HG03378 (cell line): ENCODE measurements at regions not wholly inside any gene's neighbourhood (a gene's known extent, or its start where the extent isn't known, plus 50 kb on each side); places are given as distances from the start of the nearest gene placed in this dataset.

Experiments used
- ATAC-seq: cut with Tn5 transposase; IDR thresholded peaks from one replicate; pipeline ENCODE4 v1.9.1; 2021; ENCODE audit warnings: mild to moderate bottlenecking, moderate library complexity; ENCODE audit not compliant: unreplicated experiment

DNA sequence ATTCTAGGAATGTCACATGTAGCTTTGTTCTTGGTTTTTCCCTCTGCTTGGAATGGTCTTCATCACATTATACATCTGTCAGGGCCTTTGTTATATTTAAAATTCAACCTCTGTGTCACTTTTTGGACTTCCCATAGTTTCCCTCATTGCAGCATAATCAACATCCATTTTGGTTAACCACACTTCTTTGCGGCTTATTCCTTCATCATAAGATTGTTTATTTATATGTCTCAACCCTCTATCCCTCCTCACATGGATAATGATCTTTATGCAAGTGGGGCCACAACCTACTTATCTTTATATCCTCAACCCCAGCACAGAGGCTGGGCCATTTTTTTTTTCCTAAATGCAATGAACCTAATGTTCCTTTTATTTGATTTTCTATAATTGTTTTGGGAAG, 260.0 kb upstream of the THBS1 start:
- no peak for ATAC-seq

DNA sequence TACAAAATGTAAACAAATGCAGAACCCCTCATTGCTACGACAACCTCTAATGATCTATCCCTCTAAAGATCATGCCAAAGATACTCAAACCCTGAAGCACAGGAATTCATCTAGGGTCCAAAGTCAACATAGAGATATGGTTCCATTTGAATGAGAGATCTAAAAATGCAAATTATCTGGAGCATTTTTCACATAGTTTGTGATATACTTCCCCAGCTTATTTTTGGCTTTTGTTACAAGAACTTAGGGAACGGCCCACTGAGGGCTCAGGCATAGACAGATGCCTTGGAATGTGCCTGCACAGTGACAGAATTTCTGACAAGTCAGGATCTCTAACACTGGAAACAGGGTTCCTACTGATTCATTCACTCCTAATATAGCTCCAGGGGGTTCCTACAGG, 258.9 kb upstream of the THBS1 start:
- ATAC-seq, result no peak

DNA sequence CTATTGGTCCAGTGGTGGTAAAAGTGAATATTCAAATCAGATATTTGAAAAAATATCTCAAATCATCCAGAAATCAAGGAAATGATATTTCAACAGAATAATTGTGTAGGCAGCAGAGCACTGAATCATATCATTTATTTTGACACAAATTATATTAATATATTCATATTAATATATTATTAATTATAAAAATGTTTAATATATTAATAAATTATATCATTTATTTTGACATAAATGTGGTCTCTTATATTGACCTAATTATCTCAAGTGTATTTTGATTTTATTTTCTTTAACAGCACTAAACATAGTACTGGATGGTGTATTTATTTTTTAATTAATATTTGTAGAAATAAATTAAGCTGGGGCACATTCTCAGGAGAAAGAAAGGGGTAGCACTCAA, 257.7 kb upstream of the THBS1 start:
- no peak for ATAC-seq

DNA sequence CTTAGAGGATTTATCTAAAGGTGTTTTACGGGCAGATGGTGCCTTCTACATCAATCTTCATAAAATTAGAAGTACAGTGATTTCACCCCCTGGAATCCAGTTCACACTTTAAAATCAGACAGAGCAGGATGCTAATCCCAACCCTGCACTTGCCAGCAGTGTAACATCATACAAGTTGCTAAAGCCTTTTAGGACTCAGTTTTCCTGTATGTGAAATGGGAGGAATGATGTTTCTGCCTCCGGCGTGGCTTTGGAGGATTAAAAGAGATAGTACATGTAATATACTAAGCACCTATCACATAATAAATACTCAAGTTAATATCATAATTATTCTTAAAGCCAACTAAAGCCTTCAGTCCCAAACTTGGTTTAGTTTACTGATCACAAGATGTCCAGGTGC, 257.2 kb upstream of the THBS1 start:
- ATAC-seq, result no peak

DNA sequence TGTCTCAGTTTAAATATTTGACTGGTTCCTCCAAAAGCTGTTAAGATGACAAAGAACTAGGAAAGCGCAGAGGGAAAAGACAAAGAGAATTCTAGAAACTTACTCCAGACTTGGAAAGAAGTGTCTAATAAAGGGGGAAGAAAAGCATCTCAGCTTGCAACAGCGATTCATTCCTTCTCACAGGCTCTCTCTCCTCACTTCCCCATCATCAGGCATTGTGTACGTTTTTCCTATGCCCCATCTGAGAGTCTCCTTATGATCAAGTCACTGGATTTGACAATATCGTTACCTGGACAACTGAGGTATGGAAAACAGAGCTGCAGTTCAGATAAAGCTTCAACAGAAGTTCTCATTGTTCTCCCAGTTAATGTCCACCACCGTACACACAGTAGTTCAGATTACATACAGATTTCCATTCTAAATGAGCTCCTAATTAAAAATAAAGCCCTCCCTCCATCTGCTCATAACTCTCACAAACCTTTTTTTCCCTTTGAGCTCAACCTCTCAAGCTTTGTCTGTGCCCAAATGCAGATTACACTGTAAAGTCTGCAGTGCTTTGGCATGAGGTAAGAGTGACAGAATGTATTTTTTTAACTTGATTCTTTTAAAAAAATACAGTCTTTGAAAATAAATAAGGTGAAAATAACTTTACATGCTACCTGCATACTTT, 254.4 kb upstream of the THBS1 start:
- no peak for ATAC-seq

DNA sequence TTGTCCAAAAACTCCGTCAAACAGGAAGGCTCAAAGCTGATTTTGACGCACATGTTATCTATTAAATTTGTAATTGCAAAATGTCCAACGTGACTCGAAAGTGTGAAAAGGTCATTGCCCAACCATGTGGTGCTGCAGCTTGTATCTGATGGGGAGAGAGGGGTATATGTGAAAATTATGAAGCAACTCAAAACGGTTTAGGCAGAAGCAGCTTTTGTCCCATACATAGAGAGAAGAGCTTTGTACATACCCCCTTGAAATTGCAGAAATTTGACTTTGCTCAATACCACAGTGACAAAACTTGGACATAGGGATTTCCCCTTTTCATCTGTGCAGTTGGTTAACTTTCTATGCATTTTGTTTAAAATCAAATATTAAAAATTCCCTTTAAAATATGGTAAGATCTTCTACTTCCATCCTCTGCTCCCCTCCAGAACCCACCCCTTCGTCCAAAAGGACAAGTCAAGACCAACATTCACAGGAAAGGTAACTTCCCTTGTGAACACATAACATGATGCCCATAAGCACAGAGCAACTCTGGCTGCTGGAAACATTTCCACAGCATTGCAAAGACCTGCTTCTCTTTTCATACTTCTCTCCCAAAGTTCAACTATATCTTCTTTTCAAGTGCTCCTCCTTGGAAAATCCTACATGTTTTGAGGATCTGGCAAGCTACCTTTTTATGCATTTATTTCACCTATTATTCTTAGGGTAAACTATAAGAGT, 253.7 kb upstream of the THBS1 start:
- ATAC-seq, result no peak

- no peak for ATAC-seq
Measured at GRCh38 chr15:39330061-39330460, 250.8 kb upstream of the THBS1 start.

GRCh38 chr15:39331584-39331983, 249.3 kb upstream of the THBS1 start:
- no peak for ATAC-seq

DNA sequence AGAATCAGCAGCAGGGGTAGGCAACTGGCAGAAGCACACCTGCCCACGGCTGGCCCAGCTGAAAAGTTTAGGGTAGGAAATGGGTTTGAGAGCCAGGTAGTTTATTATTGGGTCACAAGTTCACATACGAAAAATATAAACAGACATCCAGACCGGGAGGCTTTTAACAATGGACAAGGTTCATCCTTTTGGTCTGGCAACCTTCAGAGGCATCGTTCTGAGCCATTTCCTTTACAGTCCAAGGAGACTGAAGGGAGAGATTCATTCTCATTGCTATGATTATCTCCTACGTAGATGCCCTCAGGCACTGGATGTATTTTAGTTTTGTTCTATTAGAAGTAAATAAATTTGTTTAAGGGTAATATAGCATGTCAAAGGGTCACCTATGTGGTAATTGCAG, 248.0 kb upstream of the THBS1 start:
- no peak for ATAC-seq

DNA sequence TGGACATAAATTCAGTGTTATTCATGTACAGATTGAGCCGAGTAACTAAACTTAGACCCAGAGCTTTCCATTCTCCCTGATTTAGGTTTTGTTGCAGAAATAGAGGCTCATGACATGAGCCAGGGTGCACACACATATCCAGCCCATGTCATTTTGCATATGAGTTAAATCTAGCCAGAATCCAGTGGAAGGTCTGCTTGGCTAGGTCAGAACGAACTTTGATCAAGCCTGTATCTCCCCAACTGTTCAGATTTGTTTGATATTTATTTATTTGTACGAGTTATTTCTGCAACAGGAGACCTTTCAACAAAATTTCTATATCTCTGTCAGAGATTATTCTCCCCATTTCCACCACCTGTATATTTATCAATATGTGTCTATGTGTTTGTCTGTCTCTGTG, 247.5 kb upstream of the THBS1 start:
- ATAC-seq, result no peak

DNA sequence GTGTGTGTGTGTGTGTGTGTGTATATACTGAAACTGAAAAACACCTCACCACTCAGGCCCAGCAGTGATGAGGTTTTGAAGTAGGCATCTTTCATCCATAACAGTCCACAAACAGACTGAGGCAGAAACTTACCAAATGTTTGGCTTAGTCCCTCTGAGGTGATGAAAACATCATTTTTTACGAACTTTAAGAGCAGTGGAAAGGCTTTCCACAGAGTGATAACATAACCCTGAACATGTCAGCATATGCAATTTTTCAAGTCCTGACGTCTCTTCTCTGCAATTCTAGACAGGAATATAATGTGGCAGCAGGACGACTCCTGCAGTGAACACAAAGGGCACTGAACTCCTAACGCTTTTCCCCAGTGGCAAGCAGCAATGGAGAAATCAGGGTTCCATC, 247.0 kb upstream of the THBS1 start:
- no peak for ATAC-seq

DNA sequence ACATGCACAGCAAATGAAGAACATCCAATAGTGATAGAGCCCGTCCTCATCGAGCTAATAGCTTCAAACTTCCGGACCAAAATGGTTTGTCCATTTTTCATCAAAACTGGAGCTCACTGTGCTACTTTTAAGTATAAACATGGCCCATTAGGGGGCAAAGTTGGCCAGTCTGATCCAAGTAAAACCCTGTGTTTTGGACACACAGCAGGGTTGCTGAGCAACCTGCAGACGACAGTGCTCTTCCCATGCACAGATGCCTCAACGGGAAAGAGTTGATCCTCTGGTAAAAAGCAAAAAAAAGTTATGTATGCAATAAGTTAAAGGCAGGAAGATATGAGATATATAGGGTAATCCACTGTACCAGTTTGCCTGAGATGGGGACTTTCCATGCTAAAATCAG, 244.0 kb upstream of the THBS1 start:
- no peak for ATAC-seq

DNA sequence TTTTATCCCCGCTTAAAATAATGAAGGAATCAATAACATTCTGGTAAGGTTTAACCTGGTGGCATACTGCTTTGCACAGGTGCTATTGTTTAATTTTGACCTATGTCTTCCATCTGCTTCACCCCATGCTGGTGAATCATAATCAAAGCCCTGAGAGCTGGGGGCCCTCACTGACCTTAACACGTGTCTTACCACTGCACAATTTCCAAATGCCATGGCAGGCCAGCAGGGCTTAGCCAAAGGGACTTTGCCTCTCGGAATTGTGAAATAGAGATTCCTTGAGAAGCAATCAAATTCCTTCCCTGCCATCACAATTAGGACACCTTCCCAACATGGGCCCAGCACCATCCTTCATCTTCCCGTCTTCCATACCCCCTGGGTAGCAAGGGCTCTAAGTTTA, 242.6 kb upstream of the THBS1 start:
- no peak for ATAC-seq

DNA sequence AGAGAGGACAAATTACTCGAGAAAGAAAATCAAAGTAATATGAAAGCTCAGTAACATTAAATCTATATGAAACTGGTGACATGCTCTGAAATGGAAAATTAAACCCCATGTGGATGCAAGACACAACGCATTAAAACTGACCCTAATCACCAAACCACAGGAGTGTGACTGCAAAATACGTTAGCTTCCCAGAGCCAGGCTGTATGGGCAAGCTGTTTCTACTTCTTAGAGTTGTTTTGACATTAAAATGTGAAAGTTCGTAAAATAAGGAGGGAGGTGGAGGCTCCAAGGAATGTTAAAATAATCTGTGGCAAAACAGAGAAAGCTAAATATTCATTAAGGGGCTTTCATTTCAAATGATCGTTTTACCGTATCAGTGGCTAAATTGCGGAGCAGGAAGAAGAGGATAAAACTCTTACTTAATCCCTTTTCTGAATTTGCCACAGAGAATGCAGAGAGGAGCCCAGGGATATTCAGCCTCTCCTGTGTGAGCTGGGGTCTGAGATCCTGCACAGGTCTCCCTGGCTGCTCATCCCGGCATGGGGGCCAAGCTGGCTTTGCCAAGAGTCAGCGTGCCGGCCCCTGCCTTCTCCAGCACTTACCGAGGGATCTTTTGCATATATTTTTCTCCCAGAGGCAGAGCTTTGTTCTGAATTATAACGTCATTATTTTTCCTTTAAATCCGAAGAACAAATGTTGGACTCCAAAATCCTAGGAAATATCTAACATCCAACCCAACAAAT, 239.8 kb upstream of the THBS1 start:
- ATAC-seq, result no peak

GRCh38 chr15:39344662-39345141, 236.2 kb upstream of the THBS1 start:
- ATAC-seq, result no peak

DNA sequence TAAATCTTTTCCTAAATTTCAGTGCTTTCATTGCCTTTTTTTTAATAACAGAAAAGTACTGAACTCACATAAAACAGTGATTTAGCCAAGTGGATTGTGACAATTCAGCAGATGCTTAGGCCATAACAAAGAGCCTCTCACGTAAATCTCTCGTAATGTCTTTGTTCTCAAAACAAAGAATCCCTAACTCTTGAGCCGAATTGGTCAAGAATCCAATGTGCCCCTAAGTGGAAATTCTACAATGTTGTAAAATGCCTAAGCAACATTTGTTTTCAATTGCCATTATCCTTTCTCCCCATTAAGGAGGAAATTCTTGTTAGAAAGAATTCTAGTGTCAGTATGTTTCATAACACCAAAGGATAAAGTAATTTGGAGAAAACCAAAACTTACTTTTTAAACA, 235.7 kb upstream of the THBS1 start:
- ATAC-seq, result no peak

GRCh38 chr15:39347453-39347852, 233.4 kb upstream of the THBS1 start:
- no peak for ATAC-seq

DNA sequence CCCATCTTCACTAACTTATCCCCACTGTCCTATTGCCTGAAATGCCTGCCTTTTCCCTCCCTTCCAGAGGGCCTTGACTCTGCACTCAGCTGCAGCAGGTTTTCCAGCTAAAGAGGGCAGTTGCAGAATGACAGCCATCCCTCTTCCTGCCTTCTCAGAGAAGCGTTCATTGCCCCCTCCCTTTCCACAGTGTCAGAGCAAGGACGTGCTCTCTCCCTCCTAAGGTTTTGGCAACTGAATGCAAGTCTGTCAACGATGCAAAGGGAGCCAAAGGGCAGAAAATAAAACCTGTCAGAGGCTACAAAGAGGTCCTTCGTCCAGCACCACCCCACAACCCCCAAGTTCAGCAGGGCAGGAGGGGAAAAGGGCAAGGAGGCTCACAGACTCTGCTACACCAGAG, 230.1 kb upstream of the THBS1 start:
- ATAC-seq, result no peak

DNA sequence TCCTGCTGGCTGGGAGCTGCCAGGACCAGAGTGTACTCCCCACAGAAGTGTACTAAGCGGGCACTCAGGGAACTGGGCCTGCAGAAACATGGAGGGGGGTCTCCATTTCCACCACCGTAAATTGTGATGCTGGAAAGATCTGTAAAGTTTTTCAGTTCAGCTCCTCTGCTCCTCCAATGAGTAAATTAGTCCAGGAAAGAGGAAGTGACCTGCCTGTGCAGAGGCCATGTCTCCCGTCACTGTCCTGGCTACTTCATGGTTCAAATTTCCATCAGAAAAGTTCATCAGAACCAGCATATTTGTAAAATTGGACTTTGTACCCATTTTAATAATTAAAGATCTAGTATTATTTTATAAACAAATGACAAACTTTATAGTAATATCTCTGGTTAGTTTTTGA, 226.7 kb upstream of the THBS1 start:
- no peak for ATAC-seq

DNA sequence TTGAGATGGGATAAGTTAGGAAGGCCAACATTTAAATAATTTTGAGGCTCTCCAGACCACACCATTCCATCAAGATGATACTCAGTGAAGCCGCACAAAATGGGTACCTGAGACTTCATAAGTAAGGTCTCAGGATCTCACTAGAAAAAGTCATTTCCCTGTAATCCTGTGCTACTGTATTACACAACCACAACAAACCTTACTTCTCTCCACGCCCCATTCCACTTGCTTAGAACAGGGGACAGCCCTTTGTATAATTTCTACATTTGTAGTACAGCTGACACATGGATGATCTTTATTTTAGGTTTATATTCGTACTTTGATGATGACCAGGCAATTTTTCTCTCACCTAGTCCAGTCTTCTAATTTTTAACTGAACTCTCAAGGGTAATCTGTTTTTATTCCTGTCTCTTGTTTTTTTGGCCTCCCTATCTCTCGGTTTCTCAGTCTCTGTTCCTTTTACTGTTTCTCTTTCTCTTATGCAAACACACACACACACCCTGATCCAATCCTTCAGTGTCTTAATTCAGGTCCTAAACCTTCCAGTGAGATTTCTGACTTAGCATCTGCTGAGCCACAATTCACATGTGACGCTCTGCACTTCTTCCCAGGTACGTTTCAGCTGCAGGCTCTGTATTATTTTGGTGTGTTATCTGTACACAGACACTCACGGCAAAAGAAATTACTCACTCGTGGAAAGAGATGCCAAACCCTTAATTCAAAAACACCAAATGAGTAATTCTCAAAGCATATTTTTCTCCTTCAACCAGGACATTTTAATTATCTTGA, 223.2 kb upstream of the THBS1 start:
- no peak for ATAC-seq

DNA sequence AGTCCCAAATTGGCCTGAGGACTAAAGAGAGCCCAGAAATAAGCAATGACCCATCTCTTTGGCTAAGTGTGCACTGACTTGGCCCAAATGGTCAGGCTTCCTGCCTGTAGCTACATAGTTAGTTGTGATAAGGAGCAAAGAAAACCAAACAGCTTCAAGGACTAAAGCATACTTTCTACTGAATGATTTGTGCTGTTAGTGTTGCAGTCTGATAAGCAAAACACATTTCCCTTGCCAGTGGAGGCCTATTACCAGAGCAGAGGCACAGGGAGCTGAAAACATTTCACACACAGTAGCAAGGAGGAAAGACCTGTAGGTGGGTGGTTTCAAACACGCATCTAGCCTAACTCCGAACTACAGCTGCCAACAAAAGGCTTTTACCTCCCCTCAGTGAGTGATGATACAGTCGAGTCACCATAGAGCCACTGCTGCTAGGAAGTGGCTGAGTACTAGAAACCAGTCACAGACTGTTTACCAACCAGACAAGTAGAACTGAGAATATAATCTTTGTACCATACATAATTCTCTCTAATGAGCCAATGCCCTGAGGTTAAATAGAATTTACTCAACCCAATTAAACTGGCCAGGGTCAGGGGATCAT, 222.3 kb upstream of the THBS1 start:
- ATAC-seq, result no peak
